C4-2B (cell line): ENCODE measurements at regions not wholly inside any gene's neighbourhood (a gene's known extent, or its start where the extent isn't known, plus 50 kb on each side); places are given as distances from the start of the nearest gene placed in this dataset.

Experiments
- H3K27ac ChIP-seq: fragments of 450-650 bp; 2 replicates; pipeline ENCODE4 v1.5.1; 2017
- CTCF ChIP-seq: fragments of 450-650 bp; conservative IDR thresholded peaks from 2 replicates; pipeline ENCODE4 v1.5.1; 2017; ENCODE audit warnings: mild to moderate bottlenecking
- ZFX ChIP-seq: fragments of 450-650 bp; IDR thresholded peaks from 2 replicates; pipeline ENCODE4 v1.6.1; 2017

- H3K27ac ChIP-seq = no peak overlapping the region
- no peak for TF ChIP-seq CTCF
- TF ChIP-seq ZFX = no peak
Measured at GRCh38 chr3:76827701-76828226, 212.1 kb upstream of the ROBO2 start.

GRCh38 chr3:76834657-76835056 lies 205.2 kb upstream of the ROBO2 start:
- H3K27ac ChIP-seq = no peak overlapping the region
- TF ChIP-seq CTCF = no peak
- TF ChIP-seq ZFX = no peak

GRCh38 chr3:76841747-76842146 lies 198.2 kb upstream of the ROBO2 start:
- TF ChIP-seq CTCF = no peak
- no peak for TF ChIP-seq ZFX

GRCh38 chr3:76842216-76842615 lies 197.7 kb upstream of the ROBO2 start:
- H3K27ac ChIP-seq = no peak overlapping the region
- no peak for TF ChIP-seq CTCF
- TF ChIP-seq ZFX = no peak

More at GRCh38 chr3:76841747-76842146, 198.2 kb upstream of the ROBO2 start:
- no peak overlapping the region for H3K27ac ChIP-seq

GRCh38 chr3:76855451-76855850 lies 184.4 kb upstream of the ROBO2 start:
- TF ChIP-seq ZFX = no peak
- TF ChIP-seq CTCF = no peak
- H3K27ac ChIP-seq = no peak overlapping the region

GRCh38 chr3:76859596-76859995 lies 180.3 kb upstream of the ROBO2 start:
- TF ChIP-seq CTCF = no peak
- no peak for TF ChIP-seq ZFX
- no peak overlapping the region for H3K27ac ChIP-seq

- TF ChIP-seq ZFX = no peak
- no peak for TF ChIP-seq CTCF
- no peak overlapping the region for H3K27ac ChIP-seq
Measured at GRCh38 chr3:76864355-76864754, 175.5 kb upstream of the ROBO2 start.
